OCI-LY7 (cell line): ENCODE measurements at regions not wholly inside any gene's neighbourhood (a gene's known extent, or its start where the extent isn't known, plus 50 kb on each side); places are given as distances from the start of the nearest gene placed in this dataset.
"Not testable (repeated sequence)": the region's sequence is repeated elsewhere in the genome, so short reads cannot be mapped to it uniquely, and the experiment has no call there.

Experiments used
- BruUV-seq: library from RNA; stranded (reverse); fragments of 400-500 nt; replicated peaks from 2 replicates; lab custom pipeline; 2021; lab: Mats Ljungman, UMichigan
- CTCF ChIA-PET: fragments of 300-600 bp; sonication (Branson Sonifier 250); formaldehyde crosslinking; loops from one replicate; lab custom pipeline; 2022; ENCODE audit warnings: antibody characterized with exemption; ENCODE audit not compliant: unreplicated experiment; lab: Charles Lee
- POLR2A ChIA-PET: fragments of 300-600 bp; sonication (Branson Sonifier 250); formaldehyde crosslinking; loops from one replicate; lab custom pipeline; 2022; ENCODE audit warnings: antibody characterized with exemption; lab: Charles Lee
- DNase-seq: peaks from one replicate; pipeline ENCODE4 v3.0.0-alpha.2; 2015; ENCODE audit warnings: low spot score
- H2AFZ ChIP-seq: fragments of 200-600 bp; sonication (generic), shearing (Covaris generic); 2 replicates; pipeline ENCODE4 v1.6.1; 2014; ENCODE audit warnings: mild to moderate bottlenecking, antibody characterized with exemption, low read length, moderate library complexity
- H3K27ac ChIP-seq: fragments of 200-600 bp; sonication (generic); 2 replicates; pipeline ENCODE4 v1.5.1; 2014; ENCODE audit warnings: mixed run types, low read depth, mild to moderate bottlenecking, moderate library complexity, low read length, inconsistent platforms; ENCODE audit not compliant: poor library complexity, severe bottlenecking
- H3K36me3 ChIP-seq: fragments of 200-600 bp; sonication (generic); 2 replicates; pipeline ENCODE4 v1.6.1; 2014; ENCODE audit warnings: mild to moderate bottlenecking, antibody characterized with exemption, low read length, moderate library complexity, mixed read lengths; ENCODE audit not compliant: insufficient read depth
- H3K4me1 ChIP-seq: fragments of 200-600 bp; sonication (generic); 2 replicates; pipeline ENCODE4 v1.5.1; 2014; ENCODE audit warnings: mild to moderate bottlenecking, low read length; ENCODE audit not compliant: insufficient read depth, poor library complexity, severe bottlenecking
- H3K4me2 ChIP-seq: fragments of 200-600 bp; sonication (generic); 2 replicates; pipeline ENCODE4 v1.6.1; 2014; ENCODE audit warnings: mild to moderate bottlenecking, low read length
- H3K4me3 ChIP-seq: fragments of 200-600 bp; sonication (generic); 2 replicates; pipeline ENCODE4 v1.5.1; 2014; ENCODE audit warnings: mild to moderate bottlenecking, low read depth, low read length; ENCODE audit not compliant: poor library complexity, severe bottlenecking
- H3K79me2 ChIP-seq: fragments of 200-600 bp; sonication (generic); 2 replicates; pipeline ENCODE4 v1.6.1; 2016; ENCODE audit warnings: low read depth, mild to moderate bottlenecking, low read length, moderate library complexity, mixed read lengths; ENCODE audit not compliant: insufficient read depth
- H3K9me2 ChIP-seq: fragments of 200-600 bp; sonication (generic); 2 replicates; pipeline ENCODE4 v1.6.1; 2016; ENCODE audit warnings: mild to moderate bottlenecking, low read length, mixed read lengths; ENCODE audit not compliant: insufficient read depth
- H3K9me3 ChIP-seq: fragments of 200-600 bp; sonication (generic); 2 replicates; pipeline ENCODE4 v1.6.1; 2014; ENCODE audit warnings: mild to moderate bottlenecking, mixed run types, low read length, mixed read lengths
- H4K20me1 ChIP-seq: fragments of 200-600 bp; sonication (generic); 2 replicates; pipeline ENCODE4 v1.6.1; 2014; ENCODE audit warnings: mild to moderate bottlenecking, antibody characterized with exemption, low read length, moderate library complexity, mixed read lengths; ENCODE audit not compliant: insufficient read depth
- CTCF ChIP-seq: fragments of 200-600 bp; sonication (generic); conservative IDR thresholded peaks from 2 replicates; pipeline ENCODE4 v1.5.1; 2014; ENCODE audit warnings: mild to moderate bottlenecking, antibody characterized with exemption, low read length, moderate library complexity, mixed read lengths
- EZH2phosphoT487 ChIP-seq: fragments of 200-600 bp; sonication (generic); IDR thresholded peaks from 2 replicates; pipeline ENCODE4 v1.6.1; 2018; ENCODE audit warnings: low read depth, borderline replicate concordance, mild to moderate bottlenecking, mixed run types, antibody characterized with exemption, low read length, moderate library complexity, mixed read lengths
- intact Hi-C: fragments of 100-400 bp; cut with micrococcal nuclease; formaldehyde crosslinking; loops from one replicate; pipeline ENCODE4 v1.10.0; 2022; ENCODE audit not compliant: unreplicated experiment

- BruUV-seq, H3K4me2 ChIP-seq, H3K9me2 ChIP-seq, intact Hi-C loops, H2AFZ ChIP-seq, H3K79me2 ChIP-seq, H3K36me3 ChIP-seq, DNase-seq, H3K9me3 ChIP-seq, H3K27ac ChIP-seq, POLR2A ChIA-PET, H3K4me1 ChIP-seq, H4K20me1 ChIP-seq, CTCF ChIA-PET, H3K4me3 ChIP-seq: not testable (repeated sequence)
Measured at GRCh38 chr2:201946746-201947145, 86.9 kb upstream of the FZD7 start.

- H3K4me2 ChIP-seq: no peak overlapping the region
- ChIA-PET CTCF (no interaction called here), POLR2A (no interaction called here)
- H2AFZ ChIP-seq: no peak overlapping the region
- no peaks in the 10 kb centered on the region for H3K9me3 ChIP-seq
- no peak for TF ChIP-seq CTCF
- TF ChIP-seq EZH2phosphoT487: no peak
- H4K20me1 ChIP-seq: no peaks in the 10 kb centered on the region
- H3K27ac ChIP-seq: no peak overlapping the region
- BruUV-seq: no TSS peak
- no peaks in the 10 kb centered on the region for H3K4me1 ChIP-seq
- H3K4me3 ChIP-seq: no peak overlapping the region
- no peak for DNase-seq
- H3K36me3 ChIP-seq: no peaks in the 10 kb centered on the region
- intact Hi-C loops: no loop called here
- no peaks in the 10 kb centered on the region for H3K79me2 ChIP-seq
- H3K9me2 ChIP-seq: no peaks in the 10 kb centered on the region
Measured at GRCh38 chr2:201947287-201947686, 86.4 kb upstream of the FZD7 start.

GRCh38 chr2:201949181-201949926, 84.3 kb upstream of the FZD7 start:
- no peak overlapping the region for H3K4me2 ChIP-seq
- intact Hi-C loops: no loop called here
- CTCF ChIA-PET: interaction anchor here (0.6 kb wide), 1 partner anchor 157 kb away, joined by 3 read pairs; no protein-coding TSS in a partner anchor
- no peak overlapping the region for H3K4me3 ChIP-seq
- DNase-seq: no peak
- no peaks in the 10 kb centered on the region for H3K9me2 ChIP-seq
- TF ChIP-seq CTCF (no peak), EZH2phosphoT487 (no peak)
- BruUV-seq: no TSS peak
- no peaks in the 10 kb centered on the region for H3K36me3 ChIP-seq
- H3K9me3 ChIP-seq: no peaks in the 10 kb centered on the region
- no peak overlapping the region for H3K27ac ChIP-seq
- H3K79me2 ChIP-seq: no peaks in the 10 kb centered on the region
- H2AFZ ChIP-seq: no peak overlapping the region
- POLR2A ChIA-PET: no interaction called here
- no peaks in the 10 kb centered on the region for H4K20me1 ChIP-seq
- H3K4me1 ChIP-seq: no peaks in the 10 kb centered on the region
